Hepatocyte (in vitro differentiated cells): ENCODE measurements at regions not wholly inside any gene's neighbourhood (a gene's known extent, or its start where the extent isn't known, plus 50 kb on each side); places are given as distances from the start of the nearest gene placed in this dataset.

Source experiments
- DNase-seq: peaks from one replicate; pipeline ENCODE4 v3.0.0-alpha.2; 2016; ENCODE audit warnings: low spot score
- H2AFZ ChIP-seq: fragments of 200-600 bp; sonication (generic); 2 replicates; pipeline ENCODE4 v1.6.0; 2016; ENCODE audit warnings: antibody characterized with exemption, mild to moderate bottlenecking
- H3K27ac ChIP-seq: fragments of 200-600 bp; sonication (generic); 2 replicates; pipeline ENCODE4 v1.5.1; 2016; ENCODE audit warnings: mild to moderate bottlenecking
- H3K27me3 ChIP-seq: fragments of 200-600 bp; sonication (generic); 2 replicates; pipeline ENCODE4 v1.6.1; 2016
- H3K36me3 ChIP-seq: fragments of 200-600 bp; sonication (generic); replicated peaks from 2 replicates; pipeline ENCODE4 v1.5.1; 2016; ENCODE audit warnings: low read depth; ENCODE audit not compliant: insufficient read depth
- H3K4me1 ChIP-seq: fragments of 200-600 bp; sonication (generic); 2 replicates; pipeline ENCODE4 v1.5.1; 2016; ENCODE audit warnings: mild to moderate bottlenecking, moderate library complexity; ENCODE audit not compliant: insufficient read depth
- H3K4me2 ChIP-seq: fragments of 200-600 bp; sonication (generic); 2 replicates; pipeline ENCODE4 v1.6.0; 2016
- H3K4me3 ChIP-seq: fragments of 200-600 bp; sonication (generic); 2 replicates; pipeline ENCODE4 v1.5.1; 2016; ENCODE audit warnings: mild to moderate bottlenecking
- H3K79me2 ChIP-seq: fragments of 200-600 bp; sonication (generic); 2 replicates; pipeline ENCODE4 v1.6.0; 2017; ENCODE audit warnings: mild to moderate bottlenecking
- H3K9me2 ChIP-seq: fragments of 200-600 bp; sonication (generic); replicated peaks from 2 replicates; pipeline ENCODE4 v1.6.0; 2017; ENCODE audit warnings: mild to moderate bottlenecking; ENCODE audit not compliant: insufficient read depth
- H3K9me3 ChIP-seq: fragments of 200-600 bp; sonication (generic); 2 replicates; pipeline ENCODE4 v1.5.1; 2016; ENCODE audit warnings: low read depth, mild to moderate bottlenecking
- H4K20me1 ChIP-seq: fragments of 200-600 bp; sonication (generic); 2 replicates; pipeline ENCODE4 v1.6.0; 2016; ENCODE audit warnings: mild to moderate bottlenecking; ENCODE audit not compliant: insufficient read depth, poor library complexity, severe bottlenecking
- EZH2 ChIP-seq: fragments of 200-600 bp; sonication (generic); IDR thresholded peaks from 2 replicates; pipeline ENCODE4 v1.6.1; 2016; ENCODE audit warnings: antibody characterized with exemption, mild to moderate bottlenecking, borderline replicate concordance
- EZH2phosphoT487 ChIP-seq: fragments of 200-600 bp; sonication (generic); IDR thresholded peaks from one replicate; pipeline ENCODE4 v1.6.1; 2018; ENCODE audit warnings: antibody characterized with exemption, mild to moderate bottlenecking, low read depth, moderate library complexity; ENCODE audit not compliant: unreplicated experiment, severe bottlenecking
- WGBS: methylation state at CpG from one replicate; pipeline ENCODE4 v1.1.6; 2016; ENCODE audit warnings: low lambda C conversion rate; ENCODE audit errors: missing lambda C conversion rate; 5-methylcytosine and 5-hydroxymethylcytosine counted together
- TF ChIP-seq, protein P1 (sequence below): fragments of 200-600 bp; sonication (generic); IDR thresholded peaks from 2 replicates; pipeline ENCODE4 v1.5.1; 2016; ENCODE audit warnings: antibody characterized with exemption, mild to moderate bottlenecking; ENCODE audit not compliant: poor library complexity

DNA sequence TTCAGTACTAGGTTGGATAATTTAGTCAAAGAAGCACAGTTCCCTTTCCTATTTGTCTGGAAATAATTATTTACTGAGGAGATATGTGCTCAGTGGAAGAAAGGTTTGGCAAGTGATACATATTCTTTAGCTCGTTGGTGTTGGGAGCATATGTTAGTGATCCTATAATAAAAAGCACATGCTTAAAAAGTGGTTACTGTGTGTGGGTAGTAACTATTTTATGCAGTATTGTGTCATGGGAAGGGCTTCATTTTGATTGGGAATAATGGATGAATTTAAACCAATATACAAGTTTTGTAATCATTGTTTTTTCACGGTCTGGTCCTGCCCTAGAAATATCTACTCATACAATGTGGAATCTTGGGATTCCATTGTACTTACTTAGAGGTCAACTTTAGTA is 188.7 kb upstream of the PPP1R3A start:
- Histone ChIP-seq H3K4me2 (no peak overlapping the region), H3K36me3 (no peaks in the 10 kb centered on the region), H4K20me1 (no peaks in the 10 kb centered on the region), H3K9me3 (no peaks in the 10 kb centered on the region), H3K4me1 (peaks cover 5% of the 10 kb centered on the region), H2AFZ (no peak overlapping the region), H3K27me3 (no peaks in the 10 kb centered on the region), H3K79me2 (peaks cover 19% of the 10 kb centered on the region), H3K27ac (no peak overlapping the region), H3K9me2 (no peaks in the 10 kb centered on the region), H3K4me3 (no peak overlapping the region)
- no peak for DNase-seq
- 64% methylated on average over 2 of the region's 2 CpGs for WGBS
- TF ChIP-seq EZH2phosphoT487 (no peak), EZH2 (no peak)
- TF ChIP-seq, protein P1, sequence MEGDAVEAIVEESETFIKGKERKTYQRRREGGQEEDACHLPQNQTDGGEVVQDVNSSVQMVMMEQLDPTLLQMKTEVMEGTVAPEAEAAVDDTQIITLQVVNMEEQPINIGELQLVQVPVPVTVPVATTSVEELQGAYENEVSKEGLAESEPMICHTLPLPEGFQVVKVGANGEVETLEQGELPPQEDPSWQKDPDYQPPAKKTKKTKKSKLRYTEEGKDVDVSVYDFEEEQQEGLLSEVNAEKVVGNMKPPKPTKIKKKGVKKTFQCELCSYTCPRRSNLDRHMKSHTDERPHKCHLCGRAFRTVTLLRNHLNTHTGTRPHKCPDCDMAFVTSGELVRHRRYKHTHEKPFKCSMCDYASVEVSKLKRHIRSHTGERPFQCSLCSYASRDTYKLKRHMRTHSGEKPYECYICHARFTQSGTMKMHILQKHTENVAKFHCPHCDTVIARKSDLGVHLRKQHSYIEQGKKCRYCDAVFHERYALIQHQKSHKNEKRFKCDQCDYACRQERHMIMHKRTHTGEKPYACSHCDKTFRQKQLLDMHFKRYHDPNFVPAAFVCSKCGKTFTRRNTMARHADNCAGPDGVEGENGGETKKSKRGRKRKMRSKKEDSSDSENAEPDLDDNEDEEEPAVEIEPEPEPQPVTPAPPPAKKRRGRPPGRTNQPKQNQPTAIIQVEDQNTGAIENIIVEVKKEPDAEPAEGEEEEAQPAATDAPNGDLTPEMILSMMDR, result no peak

DNA sequence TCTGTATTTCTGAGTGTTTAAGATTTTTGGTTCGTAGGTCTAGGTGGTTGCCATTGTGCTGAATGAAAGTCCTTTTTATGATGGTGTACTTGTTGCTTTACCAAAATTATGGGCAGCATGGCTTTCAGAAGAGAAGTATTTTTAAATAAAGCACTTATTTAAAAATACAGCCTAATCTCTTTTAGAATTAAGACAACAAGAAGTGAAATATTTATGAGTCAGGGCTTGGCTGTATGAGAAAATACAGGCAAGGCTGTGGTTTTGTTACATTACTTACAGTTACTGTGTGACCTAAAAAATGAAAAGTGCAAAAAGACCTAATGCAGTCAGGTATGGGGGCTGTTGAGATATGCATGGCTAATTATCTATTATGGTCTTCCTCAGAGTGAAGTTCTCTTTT is 185.2 kb upstream of the PPP1R3A start:
- Histone ChIP-seq H3K27ac (peak overlapping the region; percentile 48), H2AFZ (no peak overlapping the region), H4K20me1 (no peaks in the 10 kb centered on the region), H3K4me1 (peaks cover 9% of the 10 kb centered on the region), H3K4me2 (peak overlapping the region; percentile 16), H3K36me3 (no peaks in the 10 kb centered on the region), H3K27me3 (no peaks in the 10 kb centered on the region), H3K9me2 (no peaks in the 10 kb centered on the region), H3K4me3 (no peak overlapping the region), H3K79me2 (peaks cover 19% of the 10 kb centered on the region), H3K9me3 (no peaks in the 10 kb centered on the region)
- WGBS, result 97% methylated on average over 1 of the region's 1 CpG
- TF ChIP-seq, protein P1, result no peak
- TF ChIP-seq EZH2phosphoT487, result no peak
- no peak for TF ChIP-seq EZH2
- DNase-seq, result no peak

DNA sequence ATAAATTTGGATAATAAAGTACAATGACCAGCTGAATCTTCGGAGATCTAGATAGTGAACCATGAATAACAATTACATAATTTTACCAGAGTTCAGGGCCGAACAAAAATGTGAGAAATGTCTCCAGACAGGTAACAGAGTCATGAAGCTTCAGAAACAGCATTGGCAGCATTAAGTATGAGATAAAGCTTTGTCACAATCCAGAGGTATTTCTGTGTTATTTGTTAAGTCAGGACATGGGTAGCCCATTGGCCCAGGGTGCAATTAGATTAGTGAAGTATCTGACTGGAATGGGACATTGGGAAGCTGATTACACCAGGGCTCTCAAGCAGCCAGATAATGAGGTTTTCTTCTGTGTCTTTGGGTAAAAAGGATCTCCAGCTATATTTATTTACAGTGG is 184.2 kb upstream of the PPP1R3A start:
- Histone ChIP-seq H2AFZ (no peak overlapping the region), H3K27ac (peak overlapping the region; percentile 48), H3K27me3 (no peaks in the 10 kb centered on the region), H3K4me1 (peaks cover 9% of the 10 kb centered on the region), H3K9me2 (no peaks in the 10 kb centered on the region), H3K4me3 (no peak overlapping the region), H3K79me2 (peaks cover 17% of the 10 kb centered on the region), H4K20me1 (no peaks in the 10 kb centered on the region), H3K4me2 (peak overlapping the region; percentile 16), H3K36me3 (no peaks in the 10 kb centered on the region), H3K9me3 (no peaks in the 10 kb centered on the region)
- peak; percentile 5 for DNase-seq
- WGBS, result 72% methylated on average over 2 of the region's 2 CpGs
- TF ChIP-seq EZH2 (no peak), EZH2phosphoT487 (no peak)
- TF ChIP-seq, protein P1, result no peak

DNA sequence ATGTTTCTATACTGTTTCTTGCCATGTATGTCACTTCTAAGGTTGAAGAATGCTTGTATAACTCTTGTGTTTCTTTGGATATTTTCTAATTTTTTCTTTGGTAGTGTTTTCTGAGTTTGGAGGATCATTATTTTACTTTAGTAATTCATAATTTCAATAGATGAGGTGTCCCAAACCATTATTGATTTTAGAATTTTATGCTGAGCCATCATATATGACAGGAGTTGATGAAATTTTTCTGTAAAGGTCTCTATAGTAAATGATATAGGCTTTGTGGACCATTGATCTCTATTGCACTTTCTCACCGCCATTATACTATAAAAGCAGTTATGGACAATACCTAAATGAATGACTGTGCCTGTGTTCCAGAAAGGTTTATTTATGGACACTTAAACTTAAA is 183.3 kb upstream of the PPP1R3A start:
- DNase-seq, result no peak
- TF ChIP-seq, protein P1, result no peak
- no peak for TF ChIP-seq EZH2phosphoT487
- no peak for TF ChIP-seq EZH2
- no peak overlapping the region for H3K27ac ChIP-seq
- H3K27me3 ChIP-seq, result no peaks in the 10 kb centered on the region
- 97% methylated on average over 1 of the region's 1 CpG for WGBS
- H3K9me2 ChIP-seq, result no peaks in the 10 kb centered on the region
- H3K4me3 ChIP-seq, result no peak overlapping the region
- peaks cover 11% of the 10 kb centered on the region for H3K79me2 ChIP-seq
- H3K9me3 ChIP-seq, result no peaks in the 10 kb centered on the region
- no peak overlapping the region for H3K4me2 ChIP-seq
- H3K36me3 ChIP-seq, result no peaks in the 10 kb centered on the region
- H4K20me1 ChIP-seq, result no peaks in the 10 kb centered on the region
- peaks cover 9% of the 10 kb centered on the region for H3K4me1 ChIP-seq
- H2AFZ ChIP-seq, result no peak overlapping the region
